ENCODE measurements at regions not wholly inside any gene's neighbourhood (a gene's known extent, or its start where the extent isn't known, plus 50 kb on each side); places are given as distances from the start of the nearest gene placed in this dataset.

GRCh38 chr6:27136978-27137814, 110.3 kb upstream of the PRSS16 start (continued):
- TF ChIP-seq ZNF462 (CRISPR knock-in tag; IDR thresholded peaks at IDR 0.05) (no peak), NANOG (IDR thresholded peaks at IDR 0.05; ENCODE audit: borderline replicate concordance) (no peak), ZNF331 (CRISPR knock-in tag; IDR thresholded peaks at IDR 0.05; ENCODE audit: low read depth) (no peak), JUNB (IDR thresholded peaks at IDR 0.05; ENCODE audit: unreplicated experiment) (no peak), CREB1 (CRISPR knock-in tag; IDR thresholded peaks at IDR 0.05; ENCODE audit: low read depth) (no peak), REST (IDR thresholded peaks at IDR 0.05; ENCODE audit: unreplicated experiment) (no peak), CTCF (conservative IDR thresholded peaks at IDR 0.05; ENCODE audit: low read depth in 2 of 2) (no peak)
